ENCODE measurements at regions not wholly inside any gene's neighbourhood (a gene's known extent, or its start where the extent isn't known, plus 50 kb on each side); places are given as distances from the start of the nearest gene placed in this dataset.

DNA sequence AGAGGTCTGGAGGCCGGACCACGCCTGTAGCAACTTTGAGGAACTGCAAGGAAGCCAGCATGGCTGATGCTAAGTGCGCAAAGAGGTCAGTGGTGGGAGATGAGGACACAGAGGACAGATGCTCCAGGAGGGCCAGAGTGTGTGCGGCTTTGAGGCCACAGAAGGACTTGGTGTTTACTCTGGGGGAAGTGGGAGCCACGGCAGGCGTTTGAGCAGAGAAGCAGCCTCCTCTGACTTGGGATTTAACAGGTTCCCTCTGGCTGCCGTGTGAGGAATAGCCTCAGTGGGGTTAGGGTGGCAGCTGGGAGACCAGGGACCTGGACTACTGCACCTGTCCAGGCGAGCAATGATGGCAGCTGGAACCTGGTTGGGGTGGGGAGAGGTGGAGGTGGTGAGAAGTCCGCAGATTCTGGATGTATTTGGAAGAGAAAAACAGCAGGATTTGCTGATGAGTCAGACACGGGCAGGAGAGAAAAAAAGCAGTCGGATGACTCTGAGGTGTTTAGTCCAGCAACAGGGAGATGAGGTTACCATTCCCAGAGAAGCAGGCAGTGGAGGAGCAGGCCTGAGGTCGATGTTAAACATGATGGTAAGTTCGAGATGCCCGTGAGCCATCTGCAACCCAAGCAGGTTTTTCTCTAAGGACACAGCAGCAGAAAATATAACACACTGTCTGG is 143.5 kb downstream of the SCARB1 start:
- TF ChIP-seq, protein P1, sequence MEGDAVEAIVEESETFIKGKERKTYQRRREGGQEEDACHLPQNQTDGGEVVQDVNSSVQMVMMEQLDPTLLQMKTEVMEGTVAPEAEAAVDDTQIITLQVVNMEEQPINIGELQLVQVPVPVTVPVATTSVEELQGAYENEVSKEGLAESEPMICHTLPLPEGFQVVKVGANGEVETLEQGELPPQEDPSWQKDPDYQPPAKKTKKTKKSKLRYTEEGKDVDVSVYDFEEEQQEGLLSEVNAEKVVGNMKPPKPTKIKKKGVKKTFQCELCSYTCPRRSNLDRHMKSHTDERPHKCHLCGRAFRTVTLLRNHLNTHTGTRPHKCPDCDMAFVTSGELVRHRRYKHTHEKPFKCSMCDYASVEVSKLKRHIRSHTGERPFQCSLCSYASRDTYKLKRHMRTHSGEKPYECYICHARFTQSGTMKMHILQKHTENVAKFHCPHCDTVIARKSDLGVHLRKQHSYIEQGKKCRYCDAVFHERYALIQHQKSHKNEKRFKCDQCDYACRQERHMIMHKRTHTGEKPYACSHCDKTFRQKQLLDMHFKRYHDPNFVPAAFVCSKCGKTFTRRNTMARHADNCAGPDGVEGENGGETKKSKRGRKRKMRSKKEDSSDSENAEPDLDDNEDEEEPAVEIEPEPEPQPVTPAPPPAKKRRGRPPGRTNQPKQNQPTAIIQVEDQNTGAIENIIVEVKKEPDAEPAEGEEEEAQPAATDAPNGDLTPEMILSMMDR (conservative IDR thresholded peaks at IDR 0.05; ENCODE audit: low read length), result peak; percentile 41
- DNase-seq (ENCODE audit: low read depth), result peak; percentile 74
- H3K4me3 ChIP-seq (ENCODE audit: low read length), result no peak overlapping the region

DNA sequence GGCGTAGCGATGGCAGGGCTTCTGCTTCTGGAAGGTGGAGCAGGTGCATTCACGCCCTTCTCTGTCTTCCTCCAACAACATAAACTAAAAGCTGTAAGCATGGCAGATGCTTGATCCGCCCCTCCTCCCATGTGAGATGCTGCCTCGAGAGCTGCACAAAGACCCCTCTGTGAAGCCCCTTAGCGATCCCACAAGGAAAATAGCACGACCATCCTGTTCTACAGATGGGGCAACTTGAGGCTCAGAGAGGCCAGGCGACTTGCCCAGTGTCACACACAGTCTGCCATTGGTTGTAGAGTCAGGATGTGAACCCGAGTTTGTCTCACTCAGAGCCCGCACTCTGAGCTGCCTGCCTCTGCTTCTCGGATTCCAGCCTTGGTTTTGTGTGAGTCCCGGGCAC is 144.4 kb downstream of the SCARB1 start:
- DNase-seq (ENCODE audit: low read depth), result no peak
- no peak overlapping the region for H3K4me3 ChIP-seq (ENCODE audit: low read length)
- TF ChIP-seq, protein P1 (conservative IDR thresholded peaks at IDR 0.05; ENCODE audit: low read length), result no peak

DNA sequence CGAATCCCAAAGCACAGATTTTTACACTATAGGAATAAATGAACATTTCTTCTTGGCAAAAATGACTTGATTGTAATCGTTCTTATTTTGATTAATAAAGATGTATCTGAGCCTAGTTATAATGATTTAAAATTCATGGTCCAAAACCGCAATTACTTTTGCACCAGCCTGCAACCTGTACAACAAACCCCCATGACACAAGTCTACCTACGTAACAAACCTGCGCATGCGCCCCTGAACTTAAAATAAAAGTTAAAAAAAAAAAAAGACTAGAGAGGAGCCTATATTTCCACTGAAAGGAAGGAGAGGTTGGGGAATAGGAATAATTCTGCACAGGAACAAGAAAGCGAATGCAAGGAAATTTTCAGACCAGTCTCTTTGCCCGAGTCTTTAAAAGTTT is 145.2 kb downstream of the SCARB1 start:
- TF ChIP-seq, protein P1 (conservative IDR thresholded peaks at IDR 0.05; ENCODE audit: low read length), result no peak
- DNase-seq (ENCODE audit: low read depth), result no peak
- H3K4me3 ChIP-seq (ENCODE audit: low read length), result no peak overlapping the region

DNA sequence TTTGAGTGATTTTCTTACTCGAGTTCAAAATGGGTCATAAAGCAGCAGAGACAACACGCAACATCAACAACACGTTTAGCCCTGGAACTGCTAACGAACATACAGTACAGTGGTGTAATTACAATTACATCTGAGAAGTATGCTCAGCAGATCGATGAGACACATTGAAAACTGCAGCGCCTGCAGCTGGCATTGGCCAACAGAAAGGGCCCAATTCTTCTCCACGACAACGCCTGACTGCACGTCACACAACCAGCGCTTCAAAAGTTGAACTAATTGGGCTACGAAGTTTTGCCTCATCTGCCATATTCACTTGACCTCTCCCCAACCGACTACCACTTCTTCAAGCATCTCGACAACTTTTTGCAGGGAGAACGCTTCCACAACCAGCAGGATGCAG is 145.6 kb downstream of the SCARB1 start:
- H3K4me3 ChIP-seq (ENCODE audit: low read length), result no peak overlapping the region
- no peak for DNase-seq (ENCODE audit: low read depth)
- TF ChIP-seq, protein P1 (conservative IDR thresholded peaks at IDR 0.05; ENCODE audit: low read length), result no peak

DNA sequence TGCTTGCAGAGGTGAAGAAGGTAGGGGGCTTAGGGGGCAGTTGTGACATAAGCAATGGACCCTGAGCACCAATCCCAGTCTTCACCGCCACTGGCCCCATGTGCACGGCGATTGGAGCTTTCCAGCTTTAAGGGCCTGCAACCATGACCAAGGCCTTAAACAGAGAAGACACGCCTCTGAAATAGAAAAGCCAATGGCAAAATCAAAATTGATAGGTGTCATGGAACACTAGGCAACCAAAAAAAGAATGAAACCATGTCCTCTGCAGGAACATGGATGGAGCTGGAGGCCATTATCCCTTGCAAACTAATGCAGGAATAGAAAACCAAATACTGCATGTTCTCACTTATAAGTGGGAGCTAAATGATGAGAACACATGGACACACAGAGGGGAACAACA is 146.3 kb downstream of the SCARB1 start:
- DNase-seq (ENCODE audit: low read depth), result no peak
- TF ChIP-seq, protein P1 (conservative IDR thresholded peaks at IDR 0.05; ENCODE audit: low read length), result no peak
- no peak overlapping the region for H3K4me3 ChIP-seq (ENCODE audit: low read length)

DNA sequence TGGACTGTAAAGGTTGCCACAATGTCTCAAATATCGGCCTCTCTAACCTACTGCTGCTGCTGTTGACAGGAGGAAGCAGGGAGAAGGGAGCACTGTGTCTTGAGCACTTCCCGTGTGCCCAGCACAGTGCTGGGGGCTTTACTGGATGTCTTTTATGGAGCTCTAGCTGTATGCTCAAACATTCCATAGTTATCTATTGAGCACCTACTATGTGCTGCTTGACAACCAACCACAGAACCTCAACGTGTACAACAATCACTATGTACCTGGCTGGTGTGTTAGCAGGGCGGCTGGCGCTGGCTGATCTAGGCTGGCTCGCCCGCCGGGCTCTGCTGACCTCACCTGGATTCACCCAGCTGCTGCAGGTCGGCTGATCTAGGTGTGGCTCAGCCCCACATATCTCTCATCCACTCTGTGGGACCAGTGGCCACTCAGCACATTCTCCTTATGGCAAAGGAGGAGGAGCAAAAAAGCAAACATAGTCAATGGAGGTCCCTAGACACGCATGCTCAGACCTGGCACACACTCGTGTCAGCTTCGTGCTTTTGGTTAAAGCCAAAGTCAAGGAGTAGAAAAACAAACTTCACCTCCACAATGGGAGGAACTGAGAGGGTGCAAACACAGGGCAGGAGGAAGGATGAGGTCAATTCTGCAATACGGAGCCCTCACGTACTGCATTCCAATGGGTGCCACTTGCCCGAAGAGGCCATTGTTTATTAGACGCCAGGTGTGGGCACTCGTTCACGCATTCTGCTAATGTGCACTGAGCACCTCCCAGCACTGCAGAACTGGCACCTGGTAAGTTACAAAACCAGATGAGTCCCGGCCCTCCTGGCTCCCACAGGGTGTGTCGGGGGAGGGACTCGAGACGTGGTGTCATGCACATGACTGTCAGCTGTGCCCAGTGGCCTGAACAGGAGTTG is 147.2 kb downstream of the SCARB1 start:
- no peak overlapping the region for H3K4me3 ChIP-seq (ENCODE audit: low read length)
- DNase-seq (ENCODE audit: low read depth), result no peak
- TF ChIP-seq, protein P1 (conservative IDR thresholded peaks at IDR 0.05; ENCODE audit: low read length), result no peak

Measured in AG10803 (cell line).